HG03039 (cell line): ENCODE measurements at regions not wholly inside any gene's neighbourhood (a gene's known extent, or its start where the extent isn't known, plus 50 kb on each side); places are given as distances from the start of the nearest gene placed in this dataset.
"Not testable (repeated sequence)": the region's sequence is repeated elsewhere in the genome, so short reads cannot be mapped to it uniquely, and the experiment has no call there.

Experiments
- ATAC-seq: cut with Tn5 transposase; IDR thresholded peaks from one replicate; pipeline ENCODE4 v1.9.1; 2021; ENCODE audit warnings: mild to moderate bottlenecking, moderate library complexity; ENCODE audit not compliant: unreplicated experiment

DNA sequence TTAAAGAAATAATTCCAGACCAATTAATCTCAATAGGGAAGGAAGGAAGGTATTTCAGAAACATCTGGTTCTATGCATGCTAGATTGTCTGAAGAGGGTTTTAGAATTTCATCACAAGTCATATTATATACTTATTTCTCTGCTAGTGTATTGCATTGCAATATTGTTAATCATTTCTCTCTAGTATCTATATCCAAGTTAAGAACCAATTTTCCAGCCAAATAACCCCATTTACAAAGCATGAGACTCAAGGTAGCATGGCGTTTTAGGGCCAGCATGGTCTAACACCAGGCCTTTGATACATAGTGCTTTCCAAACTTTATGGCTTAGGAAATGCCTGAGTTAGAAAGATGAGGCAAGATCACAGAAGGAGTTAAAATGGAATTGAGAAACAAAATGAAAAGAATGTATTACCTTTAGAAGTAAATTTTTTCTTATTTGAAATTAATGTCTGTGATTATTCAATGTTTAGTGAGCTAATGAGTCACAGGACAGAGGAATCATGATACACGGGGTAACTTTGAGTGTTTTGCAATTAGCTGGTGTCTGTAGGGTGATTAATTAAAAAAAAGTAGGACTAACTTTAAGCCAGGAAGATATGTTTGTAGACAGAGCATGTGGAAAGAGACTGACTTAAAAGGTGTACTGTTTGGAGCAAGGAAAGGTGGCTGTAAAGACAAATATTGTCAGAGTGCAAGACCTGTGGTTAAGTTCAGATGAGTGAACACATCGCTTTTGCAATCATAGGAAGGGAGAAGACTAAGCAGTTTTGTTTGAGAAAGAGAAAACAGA, 1006.2 kb upstream of the CITED2 start:
- no peak for ATAC-seq

DNA sequence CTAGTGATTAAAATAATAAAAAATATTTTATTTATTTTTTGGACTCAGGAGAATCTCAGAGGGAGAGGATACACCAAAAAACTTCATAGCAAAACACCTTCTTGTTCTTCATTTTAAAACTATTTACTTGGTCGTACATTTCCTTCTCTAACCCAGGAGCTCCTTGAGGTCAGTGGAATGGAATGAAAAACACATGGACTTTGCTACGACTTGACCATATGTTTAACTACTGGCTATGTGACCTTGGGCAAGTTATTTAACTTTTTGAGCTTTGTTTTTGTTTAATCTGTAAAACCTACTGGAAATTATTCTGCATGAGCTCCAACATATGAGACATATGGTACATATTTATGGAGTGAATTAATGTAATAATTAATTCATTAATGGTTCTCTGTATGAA, 1005.5 kb upstream of the CITED2 start:
- ATAC-seq, result no peak

DNA sequence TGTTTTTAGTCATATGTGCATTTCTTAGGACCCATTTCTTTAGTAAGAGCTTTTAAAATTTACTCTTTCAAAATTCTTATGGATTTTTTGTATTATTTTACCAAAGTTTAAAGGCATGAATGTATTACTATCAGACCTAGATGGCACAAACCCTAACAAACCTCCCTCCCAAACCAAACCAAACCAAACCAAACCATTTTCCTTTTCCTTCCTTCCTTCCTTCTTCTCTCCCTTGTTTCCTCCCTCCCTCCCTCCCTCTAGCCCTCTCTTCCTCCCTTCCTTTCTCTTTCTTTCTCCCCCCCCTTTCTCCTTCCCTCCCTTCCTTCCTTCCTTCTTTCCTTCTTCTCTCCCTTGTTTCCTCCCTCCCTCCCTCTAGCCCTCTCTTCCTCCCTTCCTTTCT, 1001.8 kb upstream of the CITED2 start:
- no peak for ATAC-seq

DNA sequence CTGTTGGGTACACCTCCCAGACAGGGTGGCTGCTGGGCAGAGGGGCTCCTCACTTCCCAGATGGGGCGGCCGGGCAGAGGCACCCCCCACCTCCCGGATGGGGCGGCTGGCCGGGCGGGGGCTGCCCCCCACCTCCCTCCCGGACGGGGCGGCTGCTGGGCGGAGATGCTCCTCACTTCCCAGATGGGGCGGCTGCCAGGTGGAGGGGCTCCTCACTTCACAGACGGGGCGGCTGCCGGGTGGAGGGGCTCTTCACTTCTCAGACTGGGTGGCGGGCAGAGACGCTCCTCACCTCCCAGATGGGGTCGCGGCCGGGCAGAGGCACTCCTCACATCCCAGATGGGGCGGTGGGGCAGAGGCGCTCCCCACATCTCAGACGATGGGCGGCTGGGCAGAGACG, 999.3 kb upstream of the CITED2 start:
- not testable (repeated sequence) for ATAC-seq

DNA sequence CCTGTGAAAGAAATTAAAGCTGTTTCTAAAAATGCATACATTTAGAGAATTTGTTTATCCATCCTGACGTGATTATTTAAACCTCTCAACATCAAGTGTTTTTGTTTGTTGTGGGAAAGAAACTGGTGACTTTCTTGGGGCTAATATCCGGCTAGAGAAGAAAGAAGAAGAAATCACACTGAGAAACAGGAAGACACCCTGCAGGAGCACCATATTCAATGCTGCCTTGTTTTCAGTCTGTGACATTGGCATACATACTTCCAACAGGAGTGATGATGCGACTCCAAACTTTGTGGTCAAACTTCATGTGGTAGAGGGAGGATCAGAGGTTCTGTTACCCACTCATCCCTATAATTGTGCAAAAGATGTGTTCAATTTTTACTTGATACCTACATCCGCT, 997.6 kb upstream of the CITED2 start:
- no peak for ATAC-seq

DNA sequence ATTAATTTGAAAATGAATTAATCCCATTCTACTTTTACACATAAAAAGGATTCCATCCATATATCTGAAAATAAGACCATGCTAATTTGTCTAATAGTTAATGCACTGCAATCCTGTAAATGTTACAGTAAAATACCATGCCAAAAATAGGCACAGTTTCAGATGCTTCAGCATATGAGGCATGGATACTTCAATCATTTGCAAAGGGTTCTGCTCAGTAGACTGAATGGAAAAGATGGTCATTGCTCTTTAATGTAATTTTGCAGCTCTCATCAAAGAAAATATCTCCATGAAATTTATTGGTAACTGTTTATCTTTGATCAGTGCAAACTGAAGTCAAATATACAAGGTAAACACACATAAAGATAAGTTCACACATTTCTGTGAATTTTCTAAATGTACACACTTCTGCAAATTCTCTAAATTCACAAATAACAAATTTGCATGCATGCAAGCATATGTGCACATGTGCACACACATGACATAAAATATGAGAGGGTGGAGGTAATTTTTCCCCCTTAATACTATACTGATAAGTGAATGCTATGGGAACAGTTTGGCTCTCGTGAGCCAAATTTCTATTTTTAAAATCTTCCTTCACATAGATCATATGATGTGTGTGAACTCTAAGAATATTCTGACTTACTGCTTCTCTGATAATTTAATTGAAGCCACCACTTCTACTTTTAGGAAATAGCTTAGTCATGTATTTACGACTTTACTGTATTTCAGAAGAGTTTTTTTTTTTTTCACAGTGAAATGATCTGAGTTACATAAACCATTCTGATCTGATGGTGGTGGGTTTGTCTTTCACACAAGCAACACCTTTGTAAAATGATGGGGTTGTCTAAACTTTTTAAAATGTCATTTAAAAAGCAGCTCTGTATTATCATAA, 996.8 kb upstream of the CITED2 start:
- no peak for ATAC-seq

DNA sequence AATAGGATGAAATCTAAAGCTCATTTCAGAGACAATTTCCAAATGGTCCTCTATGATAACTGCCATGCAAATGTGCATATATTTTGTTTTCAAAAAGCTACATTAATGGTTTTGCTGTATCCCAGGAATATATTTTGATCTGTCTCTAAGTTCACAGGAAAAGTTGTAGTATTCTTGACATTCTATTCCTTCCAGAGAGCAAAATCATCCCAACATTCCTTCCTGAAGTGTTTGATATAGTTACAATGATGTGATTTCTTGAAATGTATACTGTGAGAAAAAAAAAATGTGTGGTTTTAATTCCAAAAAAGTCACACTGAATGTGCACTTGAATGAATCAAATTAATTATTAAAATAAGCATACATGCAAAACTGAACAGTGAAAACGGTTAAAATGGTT, 996.0 kb upstream of the CITED2 start:
- ATAC-seq, result no peak

DNA sequence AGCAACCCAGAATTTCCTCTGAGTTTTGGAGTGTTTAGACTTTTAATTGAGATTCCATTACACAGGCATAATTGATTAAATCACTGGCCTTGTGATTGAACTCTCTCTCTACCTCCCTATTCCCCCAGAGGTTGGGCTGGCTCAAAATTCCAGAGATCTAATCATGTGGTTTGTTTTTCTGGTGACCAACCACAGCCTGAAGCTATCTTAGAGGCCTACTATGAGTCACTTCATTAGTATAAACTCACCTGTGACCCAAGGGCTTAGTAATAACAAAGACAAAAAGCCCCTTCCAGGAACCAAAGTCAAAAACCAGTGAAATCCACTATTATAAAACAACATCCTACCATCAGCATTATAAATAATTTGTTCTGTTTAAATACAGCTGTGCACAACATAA, 992.5 kb upstream of the CITED2 start:
- ATAC-seq, result no peak

DNA sequence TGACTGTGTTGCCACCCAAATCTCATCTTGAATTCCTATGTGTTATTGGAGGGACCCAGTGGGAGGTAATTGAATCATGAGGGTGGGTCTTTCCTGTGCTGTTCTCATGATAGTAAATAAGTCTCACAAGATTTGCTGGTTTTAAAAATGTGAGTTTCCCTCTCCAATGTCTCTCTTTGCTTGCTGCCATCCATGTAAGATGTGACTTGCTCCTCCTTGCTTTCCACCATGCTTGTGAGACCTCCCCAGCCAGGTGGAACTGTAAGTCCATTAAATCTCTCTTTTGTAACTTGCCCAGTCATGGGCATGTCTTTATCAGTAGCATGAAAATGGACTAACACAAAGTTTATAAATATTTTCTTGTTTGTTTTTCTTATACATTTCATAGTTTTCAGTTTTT, 990.5 kb upstream of the CITED2 start:
- ATAC-seq, result no peak

DNA sequence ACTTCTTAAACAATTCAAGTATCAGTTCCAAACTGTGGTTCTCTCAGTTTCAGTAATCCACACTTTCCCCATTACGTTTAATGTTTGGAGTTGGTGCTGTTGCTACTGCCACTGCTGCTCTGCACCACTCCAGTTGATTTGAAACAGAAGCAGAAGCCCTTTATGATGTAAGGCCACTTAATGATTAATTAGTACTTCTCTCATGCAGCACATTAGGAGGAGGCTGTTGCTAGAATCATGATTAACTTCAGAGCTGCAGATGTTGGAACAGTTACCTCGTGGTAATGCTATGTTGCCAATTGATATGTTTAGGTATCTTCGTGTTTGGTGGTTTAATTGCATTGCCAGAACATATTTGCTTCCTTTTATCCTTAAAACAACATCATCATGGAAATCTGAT, 986.2 kb upstream of the CITED2 start:
- ATAC-seq, result no peak

DNA sequence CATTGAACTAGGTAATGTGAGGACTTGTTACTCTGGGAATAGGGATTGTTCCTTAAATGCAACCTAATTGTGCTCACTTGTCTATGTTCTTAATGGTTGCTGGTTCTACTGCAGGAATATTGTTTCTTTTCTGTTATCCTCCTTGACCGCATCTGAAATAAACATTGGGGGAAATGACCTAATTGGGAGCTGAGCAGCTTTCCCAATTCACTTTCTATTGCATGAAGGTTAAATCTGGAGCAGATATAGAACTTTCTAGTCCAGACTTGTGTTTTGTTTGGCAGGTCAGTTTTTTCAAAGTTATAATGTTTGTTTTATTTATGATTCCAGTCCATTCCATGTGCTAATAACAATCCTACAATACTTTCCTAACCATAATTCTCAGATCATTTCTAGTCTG, 981.0 kb upstream of the CITED2 start:
- ATAC-seq, result no peak

DNA sequence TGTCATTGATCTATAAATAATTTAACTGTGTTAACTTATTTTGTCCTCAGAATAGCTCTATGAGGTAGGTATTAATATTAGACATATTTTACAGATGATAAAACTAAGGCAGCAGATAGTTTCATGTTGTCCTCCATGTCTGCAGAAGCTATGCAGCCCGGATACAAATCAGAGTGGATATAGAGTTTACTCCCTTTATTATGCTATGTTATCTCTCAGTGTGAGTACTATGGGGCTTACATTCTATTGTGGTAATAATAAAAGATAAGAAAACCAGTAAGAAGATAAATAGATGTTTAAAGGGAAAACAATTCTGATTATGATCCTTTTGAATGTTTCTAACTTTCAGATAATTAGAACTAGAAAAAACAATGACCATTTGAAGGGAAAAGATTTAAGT, 979.8 kb upstream of the CITED2 start:
- ATAC-seq, result no peak

DNA sequence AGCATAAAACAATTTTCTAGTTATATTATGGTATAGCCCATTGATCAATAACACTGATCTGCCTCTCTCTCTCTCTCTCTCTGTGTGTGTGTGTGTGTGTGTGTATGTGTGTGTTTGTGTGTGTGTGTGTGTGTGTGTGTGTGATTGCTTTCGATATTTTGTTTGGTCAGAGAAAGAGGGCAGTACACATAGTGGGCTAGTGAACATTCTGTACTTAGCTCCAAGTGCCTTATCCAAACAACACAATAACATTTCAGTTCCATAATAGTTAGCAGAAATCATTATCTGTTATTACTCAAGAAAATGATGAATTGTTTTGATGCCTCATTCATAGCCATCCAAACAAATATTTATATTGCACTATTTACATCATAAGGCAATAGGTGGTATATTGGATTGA, 979.1 kb upstream of the CITED2 start:
- ATAC-seq, result no peak

DNA sequence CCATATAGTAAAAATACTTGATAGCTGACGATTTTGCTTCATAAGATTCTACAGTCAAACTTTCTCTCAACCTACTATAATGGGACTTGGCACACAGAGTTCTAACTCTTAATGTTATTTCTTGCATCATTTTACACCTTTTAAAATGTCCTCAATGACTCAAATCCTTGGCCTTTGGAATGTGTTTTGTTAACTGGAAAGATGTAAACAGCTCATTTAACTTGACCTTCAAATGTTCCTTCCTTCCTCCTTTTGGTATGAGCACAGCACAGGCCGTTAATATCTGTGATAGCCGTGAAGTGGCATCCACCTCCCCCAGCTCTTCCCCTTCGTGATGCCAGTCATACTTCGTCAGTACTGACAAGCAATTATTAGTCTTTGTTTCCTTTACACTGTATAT, 972.0 kb upstream of the CITED2 start:
- ATAC-seq, result no peak

DNA sequence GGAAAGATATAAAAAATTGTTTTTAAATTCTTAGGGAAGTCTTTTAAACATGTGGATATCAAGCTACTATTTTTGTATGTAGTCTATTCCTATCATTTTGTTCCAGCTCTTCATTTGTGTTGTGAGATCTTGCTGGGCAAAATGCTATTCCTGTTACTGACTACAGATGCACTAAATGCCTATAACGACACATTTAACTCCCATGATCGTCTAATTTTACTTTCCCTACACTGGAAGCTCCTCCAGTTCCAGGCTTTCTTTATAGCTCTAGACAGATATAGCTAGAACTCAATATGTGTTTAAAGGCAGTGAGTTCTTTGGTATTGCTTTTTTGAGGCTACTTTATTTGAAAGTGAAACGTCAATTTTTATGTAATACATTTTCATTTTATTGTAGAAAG, 971.5 kb upstream of the CITED2 start:
- ATAC-seq, result no peak

DNA sequence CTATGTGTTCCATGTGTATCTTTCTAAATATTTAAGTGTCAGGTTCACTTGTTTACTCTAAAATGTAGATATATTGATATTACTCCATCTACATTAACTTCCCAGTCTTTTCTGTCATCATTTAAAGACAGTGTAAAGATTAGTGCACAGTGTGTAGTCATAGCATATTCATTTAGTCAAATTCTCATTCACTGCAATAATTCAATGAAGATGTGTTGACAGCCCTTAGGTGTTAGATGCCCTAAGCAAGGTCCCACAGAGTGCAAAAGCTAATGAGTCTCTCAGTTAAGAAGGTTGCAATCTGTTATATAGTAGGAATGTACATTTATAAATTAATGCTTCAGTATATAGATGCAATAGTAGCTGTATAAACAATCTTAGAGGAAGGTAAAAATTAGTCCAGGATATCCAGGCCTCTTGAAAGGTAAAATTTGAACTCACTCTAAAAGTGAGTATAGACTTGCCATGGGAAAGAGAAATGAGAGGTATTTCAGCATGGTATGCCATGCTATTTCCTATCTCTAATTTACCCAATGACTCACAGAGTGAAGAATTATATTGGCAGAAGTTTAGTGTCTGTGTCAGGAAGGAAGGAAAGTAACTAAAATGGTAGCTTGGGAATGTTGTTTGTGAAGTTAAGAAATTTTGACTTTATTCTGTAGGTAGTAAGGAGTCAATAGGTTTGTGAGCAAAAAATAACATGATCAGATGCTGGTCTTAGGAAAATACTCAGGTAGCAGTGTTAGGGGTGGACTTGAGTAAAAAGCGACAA, 969.9 kb upstream of the CITED2 start:
- no peak for ATAC-seq

DNA sequence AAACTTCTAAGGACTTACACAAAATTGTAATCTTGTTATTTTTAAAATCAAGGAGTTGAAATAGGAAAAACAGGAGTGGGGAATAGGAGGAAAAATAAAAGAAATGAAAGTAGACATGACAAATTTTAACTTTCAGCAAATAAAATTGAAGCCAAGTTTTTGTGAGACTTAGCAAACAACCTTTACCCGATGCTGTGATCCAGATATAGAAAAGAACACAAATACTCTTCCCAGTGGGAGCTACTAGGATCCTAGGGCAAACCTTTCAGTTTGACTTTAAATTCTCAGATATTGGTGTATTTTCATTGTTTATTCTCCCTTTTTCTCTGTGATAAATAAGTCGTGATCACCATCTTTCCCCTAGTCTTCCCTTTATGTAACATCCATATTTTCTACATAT, 968.7 kb upstream of the CITED2 start:
- no peak for ATAC-seq

DNA sequence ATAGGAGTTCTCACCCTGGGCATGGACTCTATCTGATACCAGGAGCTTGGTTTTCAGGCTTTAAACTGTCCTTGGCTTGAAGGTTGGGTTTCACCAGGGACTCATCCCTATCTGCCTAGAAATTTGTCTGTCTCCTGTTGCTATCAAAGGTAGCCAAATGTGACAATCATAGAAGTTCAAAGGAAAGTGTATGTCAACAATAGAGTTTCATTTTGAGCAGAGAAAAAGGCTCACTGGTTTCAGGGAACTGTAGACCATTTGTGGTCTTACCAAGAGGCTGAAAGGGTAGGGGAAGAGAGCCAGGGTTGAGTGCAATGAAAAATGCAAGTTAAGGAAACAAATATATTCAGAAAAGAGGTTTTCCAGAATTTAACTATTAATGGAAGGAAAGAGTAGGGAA, 966.8 kb upstream of the CITED2 start:
- no peak for ATAC-seq

DNA sequence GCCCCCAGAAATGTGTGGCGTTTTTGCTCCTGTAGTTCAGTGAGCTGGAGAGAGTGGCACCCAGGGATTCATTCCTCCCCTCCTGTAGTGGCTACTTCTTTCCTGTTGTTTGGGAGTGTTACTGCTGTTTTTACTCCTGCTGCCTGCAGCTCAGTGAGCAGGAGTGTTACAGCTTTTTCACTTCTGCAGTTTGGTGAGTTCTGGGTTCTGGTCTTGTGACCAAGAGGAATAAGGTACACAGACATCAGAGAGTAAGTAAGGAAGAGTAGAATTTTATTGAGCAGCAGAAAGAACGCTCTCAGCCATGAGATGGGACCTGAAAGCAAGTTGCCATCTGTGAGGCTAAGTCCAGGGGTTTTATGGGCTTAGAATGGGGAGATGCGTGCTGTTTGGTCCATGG, 966.3 kb upstream of the CITED2 start:
- no peak for ATAC-seq

DNA sequence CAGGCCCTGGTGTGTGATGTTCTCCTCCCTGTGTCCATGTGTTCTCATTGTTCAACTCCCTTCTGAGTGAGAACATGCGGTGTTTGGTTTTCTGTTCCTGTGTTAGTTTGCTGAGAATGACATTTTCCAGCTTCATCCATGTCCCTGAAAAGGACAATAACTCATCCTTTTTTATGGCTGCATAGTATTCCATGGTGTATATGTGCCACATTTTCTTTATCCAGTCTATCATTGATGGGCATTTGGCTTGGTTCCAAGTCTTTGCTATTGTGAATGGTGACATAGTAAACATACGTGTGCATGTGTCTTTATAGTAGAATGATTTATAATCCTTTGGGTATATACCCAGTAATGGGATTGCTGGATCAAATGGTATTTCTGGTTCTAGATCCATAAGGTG, 964.6 kb upstream of the CITED2 start:
- ATAC-seq, result not testable (repeated sequence)

DNA sequence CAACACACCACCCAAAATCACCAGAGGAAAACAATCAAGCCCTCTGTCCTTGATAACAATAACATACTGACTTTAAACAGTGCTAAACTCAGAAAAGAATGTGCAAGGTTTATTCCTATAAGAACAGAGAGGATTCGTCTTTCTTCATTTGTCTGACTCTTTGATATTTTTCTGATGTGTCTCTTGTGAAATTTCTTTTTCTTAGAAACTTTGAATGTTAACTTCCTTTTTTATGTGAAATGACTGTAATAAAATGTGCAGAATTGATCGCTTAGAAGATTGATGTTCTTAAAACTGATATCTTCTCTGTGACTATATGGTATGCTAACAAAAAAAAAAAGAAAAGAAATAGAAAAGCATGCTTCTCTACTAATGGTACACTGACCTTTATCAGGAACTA, 947.4 kb upstream of the CITED2 start:
- no peak for ATAC-seq
